Right kidney (tissue), 1 donor: ENCODE measurements at regions not wholly inside any gene's neighbourhood (a gene's known extent, or its start where the extent isn't known, plus 50 kb on each side); places are given as distances from the start of the nearest gene placed in this dataset.

Experiments used
- DNase-seq: peaks from one replicate; pipeline ENCODE4 v3.0.0-alpha.2; 2016

DNA sequence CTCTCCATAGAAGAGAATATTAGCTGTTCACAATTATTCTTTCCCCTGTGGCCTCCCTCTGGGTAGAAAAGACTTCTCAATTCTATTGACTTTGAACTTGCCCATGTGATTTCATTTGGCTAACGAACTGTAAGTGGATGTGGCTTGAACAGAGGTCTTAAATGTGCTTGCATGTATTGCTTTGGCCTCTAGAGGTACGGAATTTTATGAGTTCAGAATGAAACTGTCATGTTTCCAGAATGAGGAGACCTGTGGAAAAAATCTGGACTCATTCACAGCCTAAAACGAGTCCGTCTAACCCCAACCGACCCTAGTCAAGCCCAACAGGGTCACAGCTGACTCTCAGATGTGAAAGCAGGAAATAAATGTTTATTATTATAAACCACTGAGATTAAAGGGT is 596.7 kb upstream of the UBE2E2 start:
- no peak for DNase-seq

DNA sequence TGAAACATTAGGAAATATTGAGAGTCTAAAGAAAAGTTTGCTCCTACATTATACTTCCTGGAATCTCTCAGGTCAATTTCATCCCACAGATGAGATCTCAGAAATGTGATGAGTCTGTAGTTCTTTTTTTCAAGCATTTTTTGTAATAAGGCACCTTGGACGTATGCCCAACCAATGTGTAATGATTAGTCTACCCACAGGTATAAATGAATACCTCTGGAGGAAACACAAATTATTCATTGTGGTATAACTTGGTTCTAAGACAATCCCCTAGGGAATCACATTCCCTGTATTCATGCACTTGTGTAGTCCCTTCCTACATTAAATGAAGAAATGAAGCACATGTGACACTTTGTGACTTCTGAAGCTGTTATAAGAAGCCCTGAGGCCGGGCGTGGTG is 596.2 kb upstream of the UBE2E2 start:
- no peak for DNase-seq

DNA sequence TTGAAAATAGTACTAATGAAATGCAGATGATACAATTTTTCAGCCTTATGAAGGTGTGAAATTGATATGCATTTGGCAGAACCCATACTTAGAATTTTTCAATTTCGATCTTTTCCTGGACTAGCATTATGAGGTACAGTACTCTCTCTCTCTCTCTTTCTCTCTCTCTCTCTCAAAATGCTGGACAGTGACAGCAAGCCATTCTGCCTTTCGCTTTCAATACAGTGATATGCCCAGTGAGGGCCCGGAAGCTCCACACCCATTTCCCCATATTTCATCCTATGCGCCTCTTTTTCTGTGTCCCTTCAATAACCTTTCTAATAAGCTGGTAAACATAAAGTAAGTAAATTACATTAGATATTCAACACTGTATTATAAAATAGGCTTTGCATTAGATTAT is 595.0 kb upstream of the UBE2E2 start:
- no peak for DNase-seq

DNA sequence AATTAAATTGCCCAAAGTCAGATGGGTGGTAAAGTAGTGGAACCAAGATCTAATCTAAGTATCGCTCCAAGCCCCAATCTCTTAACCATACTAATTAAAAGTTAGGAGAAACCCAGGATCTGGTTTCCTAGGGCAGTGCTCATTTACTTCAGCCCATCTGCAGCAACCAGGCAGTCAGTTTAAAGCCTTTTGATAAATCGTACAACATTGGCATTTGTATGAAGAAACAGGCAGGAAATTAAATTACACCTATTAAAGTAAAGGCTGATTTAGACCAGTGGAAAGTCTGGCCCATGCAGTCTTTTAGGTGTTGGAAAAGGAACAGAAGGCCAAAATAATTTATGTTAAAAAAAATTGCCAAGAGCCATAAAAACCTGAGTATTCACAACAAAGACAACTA is 594.4 kb upstream of the UBE2E2 start:
- DNase-seq, result no peak

DNA sequence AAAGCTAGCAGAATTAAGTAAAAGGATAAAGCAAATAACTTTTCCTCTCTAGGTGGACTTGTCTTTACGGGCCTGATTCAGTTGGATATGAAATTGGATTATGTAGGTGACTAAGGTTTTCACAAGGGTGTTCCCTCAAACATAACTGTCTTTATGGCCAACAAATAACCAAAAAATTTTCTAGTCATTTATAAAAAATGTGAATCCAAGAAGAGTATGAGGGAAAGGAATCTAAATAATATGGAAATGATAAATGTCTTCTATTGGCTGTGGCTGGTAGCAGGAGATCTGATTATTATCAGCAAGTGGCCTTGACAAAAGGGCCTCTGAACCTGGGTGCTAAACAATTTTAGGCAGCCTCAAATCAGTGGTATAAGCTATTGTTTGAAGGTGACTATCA is 594.0 kb upstream of the UBE2E2 start:
- no peak for DNase-seq

DNA sequence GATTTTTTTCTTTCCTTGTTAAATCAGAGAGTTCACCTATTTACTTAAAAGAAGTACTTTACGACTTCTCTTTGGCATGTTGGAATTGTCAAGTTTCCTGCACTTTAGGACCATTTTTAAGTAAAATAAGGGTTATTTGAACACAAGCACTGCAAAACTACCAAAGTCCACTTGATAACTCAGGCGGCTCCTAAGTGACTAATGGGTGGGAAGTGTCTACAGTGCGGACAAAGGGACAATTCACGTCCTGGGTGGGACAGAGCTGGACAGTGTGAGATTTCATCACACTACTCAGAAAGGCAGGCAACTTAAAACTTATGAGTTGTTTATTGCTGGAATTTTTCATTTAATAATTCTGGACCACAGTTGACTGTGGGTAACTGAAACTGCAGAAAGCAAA is 590.2 kb upstream of the UBE2E2 start:
- DNase-seq, result no peak

DNA sequence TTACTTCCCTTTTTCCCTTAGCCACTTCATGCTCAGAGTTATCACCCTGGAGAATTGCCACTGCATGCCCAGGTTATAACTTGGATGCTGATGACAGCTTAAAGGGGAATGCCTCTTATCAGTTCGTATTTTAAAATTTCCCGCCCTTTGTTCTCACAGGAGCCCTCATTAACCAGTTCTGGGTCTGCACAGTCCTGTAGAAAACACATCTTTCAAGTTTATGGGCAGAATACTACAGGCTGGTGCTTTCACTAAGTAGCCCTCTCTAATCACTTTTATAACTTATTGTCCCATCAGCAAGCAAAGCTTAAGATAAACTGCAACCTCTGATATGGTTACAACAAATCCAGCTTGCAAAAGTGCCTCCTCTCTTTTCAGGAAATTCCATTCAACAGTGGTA is 587.3 kb upstream of the UBE2E2 start:
- no peak for DNase-seq

DNA sequence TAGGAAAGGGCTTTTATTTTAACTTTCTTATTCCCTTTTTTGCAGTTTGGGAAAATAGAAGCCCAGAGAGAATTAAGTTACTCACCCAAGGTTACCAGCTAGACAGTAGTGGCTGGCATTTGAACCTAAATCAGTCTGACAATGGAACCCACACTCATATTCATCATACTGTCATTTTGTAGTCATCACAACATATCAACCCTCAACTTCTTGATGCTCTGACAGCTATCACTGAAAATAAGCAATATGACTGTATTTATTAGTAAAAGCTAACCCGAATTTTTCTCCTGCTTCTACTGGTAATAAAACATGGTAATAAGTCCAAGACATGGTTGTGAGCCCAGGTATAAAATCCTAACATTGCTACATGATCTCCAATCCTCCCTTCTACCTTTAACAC is 585.8 kb upstream of the UBE2E2 start:
- no peak for DNase-seq

DNA sequence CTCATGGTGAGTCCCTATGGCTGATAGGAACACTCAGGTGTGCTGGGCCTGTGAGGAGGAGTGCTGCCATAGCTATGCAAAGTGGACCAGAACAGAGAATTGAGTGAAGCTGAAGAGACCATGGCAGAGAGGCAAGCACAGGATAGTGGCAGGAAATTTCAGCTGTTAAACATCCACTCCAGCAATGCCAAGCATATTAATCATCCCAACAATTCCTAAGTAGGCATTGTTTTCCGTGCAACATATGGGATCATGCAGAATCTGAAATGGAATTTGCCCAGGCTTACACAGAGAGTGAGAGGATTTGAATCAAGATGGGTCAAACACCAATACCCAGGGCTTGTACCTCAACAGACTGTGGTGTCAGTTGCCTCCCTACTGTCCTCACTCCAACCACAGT is 582.6 kb upstream of the UBE2E2 start:
- no peak for DNase-seq

DNA sequence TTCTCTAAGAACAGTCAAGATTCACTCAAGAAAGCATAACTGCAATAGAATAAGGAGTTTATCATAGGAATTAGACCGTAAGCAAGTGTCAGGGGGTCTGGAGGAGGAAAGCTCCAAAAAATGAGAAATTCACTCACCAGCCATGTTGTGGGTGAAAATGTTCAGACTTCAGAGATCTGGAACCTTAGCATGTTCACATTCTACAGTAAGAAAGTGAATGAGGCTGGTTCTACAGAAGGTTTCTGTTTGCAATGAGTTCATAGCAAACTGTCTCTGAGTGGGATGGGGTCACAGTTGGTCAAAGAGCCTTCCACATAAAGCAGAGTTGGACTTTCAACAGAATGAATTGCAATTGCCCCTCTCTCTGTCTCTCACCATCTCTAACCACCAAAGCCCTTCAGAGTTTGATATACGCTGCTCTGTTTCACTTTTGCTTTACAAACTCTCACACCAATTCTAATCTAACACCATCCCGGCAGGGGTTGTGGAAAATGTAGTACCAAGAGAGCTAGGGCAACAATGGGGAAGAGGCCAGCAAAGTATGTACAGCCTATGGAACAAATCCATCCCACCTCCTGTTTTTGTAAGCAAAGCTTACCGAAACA is 581.8 kb upstream of the UBE2E2 start:
- no peak for DNase-seq

DNA sequence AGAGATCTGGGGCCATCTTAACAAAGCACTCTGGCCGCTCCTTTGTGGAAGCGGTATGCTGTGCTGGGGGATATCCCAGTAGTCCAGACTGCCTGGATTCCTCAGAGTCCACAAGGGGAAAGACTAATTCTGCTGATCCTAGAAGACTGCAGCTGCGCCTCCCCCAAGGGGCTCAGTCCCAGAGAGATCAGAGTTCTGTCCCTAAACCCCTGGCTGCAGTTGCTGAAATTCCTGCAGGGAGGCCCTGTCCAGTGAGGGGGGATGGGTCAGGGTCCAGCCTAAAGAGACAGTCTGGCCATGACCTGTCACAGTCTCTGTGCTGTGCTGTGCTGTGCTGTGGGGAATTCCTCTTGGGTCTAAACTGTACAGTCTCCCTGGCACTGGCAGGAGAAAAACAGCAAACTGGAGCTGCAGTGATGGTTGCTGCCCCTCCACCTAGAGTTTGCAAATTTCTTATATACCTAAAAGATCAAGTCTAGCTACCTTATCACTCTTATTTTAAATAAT is 575.1 kb upstream of the UBE2E2 start:
- no peak for DNase-seq

DNA sequence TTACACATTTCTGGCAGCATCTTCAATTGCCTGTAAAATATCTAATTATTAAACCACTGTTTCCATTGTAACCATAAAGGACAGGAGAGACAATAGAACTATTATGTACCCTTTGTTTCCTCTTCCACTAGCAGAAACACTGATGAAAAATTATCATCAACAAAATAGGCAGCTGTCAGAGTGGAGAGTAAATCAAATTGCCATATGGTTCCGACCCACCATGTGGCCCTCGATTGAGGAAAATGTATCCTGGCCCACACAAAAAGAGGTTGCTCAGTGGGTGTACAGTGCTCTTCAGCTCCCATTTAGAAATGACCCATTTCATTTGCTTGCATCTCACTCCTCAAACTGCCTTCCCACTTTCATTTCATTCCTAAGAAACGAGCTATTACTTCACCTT is 570.6 kb upstream of the UBE2E2 start:
- DNase-seq, result no peak

DNA sequence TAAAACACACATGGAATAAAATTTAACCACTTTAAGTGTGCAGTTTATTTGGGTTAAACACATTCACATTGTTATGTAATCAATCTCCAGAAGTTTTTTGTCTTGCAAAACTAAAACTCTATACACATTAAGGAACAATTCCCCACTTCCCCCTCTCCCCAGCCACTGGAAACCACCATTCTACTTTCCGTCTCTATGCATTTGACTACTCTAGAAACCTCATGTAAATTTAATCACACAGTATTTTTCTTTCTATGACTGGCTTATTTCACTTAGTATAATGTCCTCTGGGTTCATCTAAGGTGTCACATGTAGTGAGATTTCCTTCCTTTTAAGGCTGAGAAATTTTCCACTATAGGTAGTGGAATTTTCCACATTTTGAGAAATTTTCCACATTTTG is 568.7 kb upstream of the UBE2E2 start:
- DNase-seq, result no peak

DNA sequence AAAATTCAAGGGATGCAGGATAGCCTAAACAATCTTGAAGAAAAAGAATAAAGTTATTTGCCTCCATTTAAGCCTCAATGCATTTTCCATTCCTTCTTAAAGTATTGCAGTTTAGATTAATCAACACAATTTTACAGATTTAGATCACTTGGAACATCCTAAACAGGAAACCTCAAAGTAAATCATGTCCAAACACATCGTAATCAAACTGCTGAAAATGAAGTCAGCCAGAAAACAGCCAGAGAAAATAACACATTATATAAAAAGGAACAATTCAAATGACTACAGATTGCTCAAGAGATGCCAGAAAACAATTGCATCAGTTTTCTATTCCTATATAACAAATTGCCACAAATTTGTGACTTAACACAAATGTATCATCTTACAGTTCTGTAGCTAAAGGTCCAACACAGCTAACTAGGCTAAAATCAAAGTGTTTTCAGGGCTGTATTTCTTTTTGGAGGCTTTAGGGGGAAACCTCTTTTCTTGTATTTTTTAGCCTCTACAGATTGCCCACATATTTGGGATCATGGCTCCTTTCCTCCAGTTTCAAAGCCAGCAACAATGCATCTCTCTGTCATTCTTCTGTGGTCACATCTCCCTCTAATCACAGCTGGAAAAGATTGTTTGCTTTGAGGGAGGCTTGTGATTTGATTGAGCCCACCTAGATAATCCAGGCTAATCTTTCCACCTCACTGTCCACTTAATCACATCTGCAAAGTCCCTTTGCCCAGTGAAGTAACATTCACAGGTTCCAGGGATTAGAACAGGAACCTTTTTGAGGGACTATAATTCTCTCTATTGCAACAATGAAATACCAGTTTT is 543.3 kb upstream of the UBE2E2 start:
- no peak for DNase-seq

DNA sequence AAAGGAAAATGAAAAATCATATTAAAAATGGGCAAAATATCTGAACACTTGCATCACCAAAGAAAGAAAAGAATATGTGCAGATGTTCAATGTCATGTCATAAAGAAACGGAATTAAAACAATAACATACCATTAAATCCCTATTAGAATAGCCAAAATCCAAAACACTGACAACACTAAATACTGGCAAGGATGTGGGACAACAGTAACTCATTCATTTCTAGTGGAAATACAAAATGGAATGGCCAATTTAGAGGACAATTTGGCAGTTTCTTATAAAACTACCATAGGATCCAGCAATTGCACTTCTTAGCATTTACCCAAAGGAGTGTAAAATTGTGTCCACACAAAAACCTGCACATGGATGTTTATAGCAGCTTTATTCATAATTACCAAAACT is 542.5 kb upstream of the UBE2E2 start:
- DNase-seq, result no peak

DNA sequence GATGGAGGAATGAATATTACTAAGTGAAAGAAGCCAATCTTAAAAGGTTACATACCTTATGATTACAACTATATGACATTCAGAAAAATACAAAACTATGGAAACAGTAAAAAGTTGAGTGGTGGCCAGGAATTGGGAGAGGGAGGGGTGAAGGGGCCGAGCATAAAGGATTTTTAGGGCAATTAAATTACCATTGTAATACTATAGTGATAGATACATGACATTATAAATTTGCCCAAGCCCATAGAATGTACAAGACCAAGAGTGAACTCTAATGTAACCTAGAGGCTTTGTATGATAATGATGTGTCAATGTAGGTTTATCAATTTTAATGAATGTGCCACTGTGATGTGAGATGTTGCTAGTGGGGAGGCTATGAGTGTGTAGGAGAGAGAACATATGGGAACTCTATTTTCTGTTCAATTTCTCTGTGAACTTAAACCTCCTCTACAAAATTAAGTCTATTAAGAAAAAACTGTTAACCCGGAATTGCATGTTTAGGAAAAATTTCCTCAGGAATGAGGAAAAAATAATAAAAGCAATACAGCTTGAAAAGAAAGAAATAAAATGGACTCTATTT is 541.9 kb upstream of the UBE2E2 start:
- DNase-seq, result no peak

DNA sequence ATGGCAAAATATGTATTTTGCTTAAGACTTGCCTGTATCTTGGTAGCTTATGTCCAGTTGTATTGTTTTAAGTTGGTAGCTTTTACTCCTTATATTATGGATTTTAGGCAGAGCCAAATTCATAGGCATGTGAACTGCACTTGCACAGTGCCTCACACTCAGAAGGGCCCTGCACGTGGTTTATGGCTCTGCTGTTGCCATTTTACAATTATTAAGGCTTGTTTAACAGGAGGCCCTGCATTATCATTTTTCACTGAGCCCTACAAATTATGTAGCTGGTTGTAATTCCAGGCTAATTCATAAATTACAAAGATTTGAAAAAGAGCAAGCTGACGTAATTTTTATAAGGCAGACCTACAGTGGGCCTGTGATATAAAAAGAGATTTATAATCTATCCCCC is 537.6 kb upstream of the UBE2E2 start:
- DNase-seq, result no peak

DNA sequence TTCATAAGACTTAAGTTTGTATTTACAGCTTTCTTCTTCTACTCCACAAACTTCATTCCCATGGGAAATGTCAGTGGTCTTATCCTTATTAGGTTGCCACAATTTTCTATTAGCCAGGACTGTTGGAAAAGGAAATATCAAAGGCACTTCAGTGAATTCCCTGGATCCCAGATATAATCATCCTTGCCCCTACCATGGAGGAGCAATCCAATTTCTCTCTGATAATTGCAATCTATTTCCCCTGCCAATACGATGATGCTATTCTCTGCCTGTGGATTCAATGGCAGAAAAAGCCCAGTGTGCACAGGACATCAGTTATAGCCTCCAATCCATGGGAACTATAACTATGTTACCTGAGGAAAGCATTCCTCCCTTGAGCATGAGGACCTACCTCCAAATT is 536.4 kb upstream of the UBE2E2 start:
- no peak for DNase-seq

DNA sequence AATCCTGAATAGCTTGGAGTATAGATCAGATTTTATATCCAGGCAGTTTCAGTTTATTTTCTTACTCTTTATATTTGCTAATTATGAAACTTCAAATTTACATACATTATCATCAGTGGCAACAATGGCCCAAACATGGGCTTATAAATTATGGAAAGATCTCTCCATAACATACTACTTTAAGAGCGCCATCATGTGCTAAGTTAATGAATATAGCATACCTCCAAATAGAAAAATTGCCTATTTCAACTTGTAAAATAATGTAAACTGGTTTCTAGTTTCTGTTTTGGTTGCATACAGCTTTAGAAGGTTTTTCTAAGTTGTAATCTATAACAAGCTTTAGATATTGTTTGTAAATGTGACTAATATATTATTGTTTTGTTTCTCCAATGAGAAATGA is 531.3 kb upstream of the UBE2E2 start:
- DNase-seq, result no peak

DNA sequence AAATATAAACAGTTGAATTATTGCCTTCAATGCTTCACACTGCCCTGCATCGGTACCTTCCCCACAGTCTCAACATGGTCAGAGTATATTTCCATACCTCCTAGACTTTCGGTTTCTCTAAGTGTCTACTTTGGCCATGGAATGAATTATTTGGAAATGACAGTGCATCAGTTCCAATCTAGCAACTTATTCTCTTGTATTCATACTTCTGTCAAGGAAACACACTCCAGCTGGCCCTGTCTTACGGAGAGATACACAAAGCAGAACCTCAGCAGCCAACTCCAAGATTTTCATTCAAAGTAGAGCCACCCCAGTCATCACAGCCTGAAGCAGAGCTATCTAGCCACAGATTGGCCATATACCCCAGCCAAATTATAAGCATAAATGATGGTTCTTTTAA is 518.4 kb upstream of the UBE2E2 start:
- DNase-seq, result no peak

DNA sequence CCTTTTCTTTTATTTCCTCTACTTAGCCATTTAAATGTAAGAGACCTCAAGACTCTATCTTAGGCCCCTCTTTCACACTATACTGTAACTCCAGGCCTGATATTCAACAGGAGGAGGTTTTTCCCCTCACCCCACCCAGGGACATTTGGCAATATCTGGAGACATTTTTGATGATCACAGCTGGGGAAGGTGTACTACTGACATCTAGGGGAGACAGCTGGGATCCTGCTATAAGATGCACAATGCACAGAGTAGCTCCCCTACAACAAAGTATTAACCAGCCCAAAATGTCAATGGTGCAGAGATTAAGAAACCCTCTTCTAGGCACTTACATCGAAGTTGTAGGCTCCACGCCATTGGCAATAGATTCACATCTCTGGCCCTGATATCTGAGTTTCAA is 517.5 kb upstream of the UBE2E2 start:
- no peak for DNase-seq

DNA sequence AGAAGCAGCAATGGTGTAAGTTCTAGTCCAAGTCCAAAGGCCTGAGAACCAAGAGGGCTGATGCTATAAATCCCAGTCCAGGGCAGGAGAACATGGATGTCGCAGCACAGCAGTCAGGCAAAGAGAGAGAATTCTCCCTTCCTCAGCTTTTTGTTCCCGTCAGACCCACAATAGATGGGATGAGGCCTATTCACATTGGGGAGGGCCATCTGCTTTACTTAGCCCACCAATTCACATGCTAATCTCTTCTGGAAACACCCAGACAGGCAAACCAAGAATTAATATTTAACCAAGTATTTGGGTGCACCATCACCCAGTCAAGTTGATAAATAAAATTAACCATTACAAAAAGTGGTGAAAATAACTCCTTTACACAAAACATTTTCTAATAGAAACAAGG is 511.7 kb upstream of the UBE2E2 start:
- no peak for DNase-seq

DNA sequence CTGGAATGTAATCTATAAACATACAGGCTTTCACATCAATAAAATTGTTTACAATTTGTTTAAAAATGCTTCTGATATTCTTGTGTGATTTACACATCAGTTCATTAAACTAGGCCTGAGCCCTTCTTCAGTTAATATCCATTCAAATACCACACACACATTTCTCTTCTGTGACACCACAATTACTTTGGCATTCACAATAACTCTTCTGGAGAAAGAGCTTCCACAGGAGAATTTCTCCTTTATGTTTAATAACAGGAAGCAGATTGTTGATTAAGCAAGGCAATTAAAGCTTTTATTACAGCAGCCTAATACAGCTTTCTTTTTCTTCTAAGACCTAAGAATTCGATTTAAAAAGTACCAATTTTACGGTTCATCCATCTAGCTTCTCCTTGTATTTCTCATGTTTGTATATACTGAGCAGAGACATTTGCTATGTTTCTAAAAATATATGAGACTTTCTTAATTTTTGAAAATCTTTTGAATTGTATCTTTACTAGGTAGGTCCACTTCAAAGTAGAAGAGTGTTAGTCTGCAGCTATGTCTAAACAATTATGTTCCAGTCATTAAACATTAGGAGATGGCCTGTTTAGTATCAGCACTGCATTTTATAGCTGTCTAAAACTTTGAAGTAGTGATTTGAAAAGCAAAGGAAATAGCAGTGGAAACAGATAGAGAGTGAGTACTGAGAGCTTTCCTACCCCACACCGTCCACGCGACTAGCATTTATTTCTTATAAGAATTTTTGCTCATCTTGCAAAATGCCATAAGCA is 511.1 kb upstream of the UBE2E2 start:
- DNase-seq, result no peak
